Loucy (cell line): ENCODE measurements at regions not wholly inside any gene's neighbourhood (a gene's known extent, or its start where the extent isn't known, plus 50 kb on each side); places are given as distances from the start of the nearest gene placed in this dataset.

Source experiments
- H2AFZ ChIP-seq: fragments of 200-600 bp; sonication (generic); 2 replicates; pipeline ENCODE4 v1.6.0; 2016; ENCODE audit warnings: antibody characterized with exemption, mild to moderate bottlenecking, low read length, moderate library complexity
- H3F3A ChIP-seq: fragments of 200-600 bp; 2 replicates; pipeline ENCODE4 v1.6.0; 2016; ENCODE audit warnings: antibody characterized with exemption, low read depth, mild to moderate bottlenecking
- H3K27me3 ChIP-seq: fragments of 200-600 bp; sonication (generic); 2 replicates; pipeline ENCODE4 v1.6.1; 2014; ENCODE audit warnings: low read length, mild to moderate bottlenecking; ENCODE audit not compliant: insufficient read depth, poor library complexity, severe bottlenecking
- H3K36me3 ChIP-seq: fragments of 200-600 bp; sonication (generic); 2 replicates; pipeline ENCODE4 v1.6.1; 2016; ENCODE audit warnings: low read length; ENCODE audit not compliant: insufficient read depth
- H3K4me1 ChIP-seq: fragments of 200-600 bp; sonication (generic); 2 replicates; pipeline ENCODE4 v1.5.1; 2014; ENCODE audit warnings: low read length, mild to moderate bottlenecking; ENCODE audit not compliant: insufficient read depth, poor library complexity, severe bottlenecking
- H3K4me2 ChIP-seq: fragments of 200-600 bp; sonication (generic); 2 replicates; pipeline ENCODE4 v1.6.0; 2014; ENCODE audit warnings: antibody characterized with exemption, low read length, low read depth, mild to moderate bottlenecking; ENCODE audit not compliant: poor library complexity, severe bottlenecking
- H3K4me3 ChIP-seq: fragments of 200-600 bp; sonication (generic); 2 replicates; pipeline ENCODE4 v1.5.1; 2014; ENCODE audit warnings: low read length, mild to moderate bottlenecking, mixed read lengths; ENCODE audit not compliant: poor library complexity, severe bottlenecking
- H3K79me2 ChIP-seq: fragments of 200-600 bp; sonication (generic); 2 replicates; pipeline ENCODE4 v1.6.1; 2014; ENCODE audit warnings: low read length; ENCODE audit not compliant: insufficient read depth
- H3K9ac ChIP-seq: fragments of 200-600 bp; sonication (generic); 2 replicates; pipeline ENCODE4 v1.6.0; 2014; ENCODE audit warnings: mild to moderate bottlenecking, low read depth, low read length, moderate library complexity; ENCODE audit not compliant: poor library complexity, severe bottlenecking
- H3K9me2 ChIP-seq: fragments of 200-600 bp; sonication (generic); replicated peaks from 2 replicates; pipeline ENCODE4 v1.6.1; 2016; ENCODE audit warnings: low read depth, low read length, mixed read lengths
- H3K9me3 ChIP-seq: fragments of 200-600 bp; sonication (generic); 2 replicates; pipeline ENCODE4 v1.6.1; 2014; ENCODE audit warnings: mild to moderate bottlenecking, antibody characterized with exemption, low read length, low read depth; ENCODE audit not compliant: insufficient read depth
- H4K20me1 ChIP-seq: fragments of 200-600 bp; sonication (generic); 2 replicates; pipeline ENCODE4 v1.6.0; 2014; ENCODE audit warnings: antibody characterized with exemption, low read length, mild to moderate bottlenecking; ENCODE audit not compliant: insufficient read depth, poor library complexity, severe bottlenecking
- EZH2phosphoT487 ChIP-seq: fragments of 200-600 bp; IDR thresholded peaks from 2 replicates; pipeline ENCODE4 v1.6.1; 2018; ENCODE audit warnings: antibody characterized with exemption, mild to moderate bottlenecking, moderate library complexity, borderline replicate concordance
- TF ChIP-seq, protein P1 (sequence below): fragments of 200-600 bp; sonication (generic); conservative IDR thresholded peaks from 2 replicates; pipeline ENCODE4 v1.5.1; 2014; ENCODE audit warnings: mild to moderate bottlenecking, antibody characterized with exemption, low read length

DNA sequence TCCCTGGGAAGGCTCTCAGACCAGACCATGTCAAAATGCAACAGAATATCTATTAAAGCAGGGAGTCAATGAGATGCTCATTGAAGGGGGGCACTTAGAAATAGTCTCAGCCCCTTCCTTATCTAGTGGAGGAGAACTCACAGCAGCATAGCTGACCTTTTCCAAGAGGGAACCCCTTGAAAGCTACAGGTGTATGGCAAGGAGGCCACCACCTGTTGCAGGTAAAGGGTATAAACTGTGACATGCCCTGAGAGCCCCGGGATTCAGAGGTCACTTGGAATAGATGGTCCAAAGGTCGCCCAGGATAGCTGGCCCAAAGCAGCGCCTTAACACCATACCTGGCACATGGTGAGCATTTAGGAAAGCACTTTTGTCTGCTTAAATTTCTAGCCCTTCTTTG is 120.2 kb upstream of the RPL38 start:
- TF ChIP-seq, protein P1, sequence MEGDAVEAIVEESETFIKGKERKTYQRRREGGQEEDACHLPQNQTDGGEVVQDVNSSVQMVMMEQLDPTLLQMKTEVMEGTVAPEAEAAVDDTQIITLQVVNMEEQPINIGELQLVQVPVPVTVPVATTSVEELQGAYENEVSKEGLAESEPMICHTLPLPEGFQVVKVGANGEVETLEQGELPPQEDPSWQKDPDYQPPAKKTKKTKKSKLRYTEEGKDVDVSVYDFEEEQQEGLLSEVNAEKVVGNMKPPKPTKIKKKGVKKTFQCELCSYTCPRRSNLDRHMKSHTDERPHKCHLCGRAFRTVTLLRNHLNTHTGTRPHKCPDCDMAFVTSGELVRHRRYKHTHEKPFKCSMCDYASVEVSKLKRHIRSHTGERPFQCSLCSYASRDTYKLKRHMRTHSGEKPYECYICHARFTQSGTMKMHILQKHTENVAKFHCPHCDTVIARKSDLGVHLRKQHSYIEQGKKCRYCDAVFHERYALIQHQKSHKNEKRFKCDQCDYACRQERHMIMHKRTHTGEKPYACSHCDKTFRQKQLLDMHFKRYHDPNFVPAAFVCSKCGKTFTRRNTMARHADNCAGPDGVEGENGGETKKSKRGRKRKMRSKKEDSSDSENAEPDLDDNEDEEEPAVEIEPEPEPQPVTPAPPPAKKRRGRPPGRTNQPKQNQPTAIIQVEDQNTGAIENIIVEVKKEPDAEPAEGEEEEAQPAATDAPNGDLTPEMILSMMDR = no peak
- TF ChIP-seq EZH2phosphoT487 = no peak
- H3K27me3 ChIP-seq = no peaks in the 10 kb centered on the region
- H3K4me1 ChIP-seq = no peaks in the 10 kb centered on the region
- H3F3A ChIP-seq = no peaks in the 10 kb centered on the region
- H2AFZ ChIP-seq = no peak overlapping the region
- no peaks in the 10 kb centered on the region for H3K79me2 ChIP-seq
- H3K36me3 ChIP-seq = no peaks in the 10 kb centered on the region
- no peak overlapping the region for H3K4me3 ChIP-seq
- no peaks in the 10 kb centered on the region for H3K9me2 ChIP-seq
- no peaks in the 10 kb centered on the region for H4K20me1 ChIP-seq
- H3K9ac ChIP-seq = no peak overlapping the region
- H3K9me3 ChIP-seq = no peaks in the 10 kb centered on the region; the same call in 1 of the 2 replicates
- H3K4me2 ChIP-seq = no peak overlapping the region

DNA sequence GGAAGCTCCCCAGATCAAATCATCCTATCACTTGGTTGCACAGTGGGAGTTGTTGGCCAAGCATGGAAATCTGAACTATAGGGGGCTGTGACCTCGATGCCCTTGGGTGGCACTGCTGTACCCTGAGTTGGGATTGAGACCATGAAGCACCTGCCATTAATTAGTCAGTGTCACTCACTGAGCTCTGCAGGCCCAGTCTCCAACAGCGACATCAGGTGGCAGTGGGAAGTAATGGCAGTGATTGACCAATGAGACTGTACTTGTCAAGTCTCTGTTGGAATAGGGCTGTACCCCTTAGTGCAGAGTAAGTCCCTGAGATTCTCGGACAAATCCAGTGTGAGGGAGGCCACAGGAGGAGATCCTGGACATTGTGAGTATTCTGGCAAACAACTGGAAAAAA is 118.0 kb upstream of the RPL38 start:
- TF ChIP-seq, protein P1 = peak; percentile 54
- no peak for TF ChIP-seq EZH2phosphoT487
- Histone ChIP-seq H3K27me3 (no peaks in the 10 kb centered on the region), H3F3A (no peaks in the 10 kb centered on the region), H3K4me3 (no peak overlapping the region), H4K20me1 (no peaks in the 10 kb centered on the region), H3K4me2 (no peak overlapping the region), H3K9me2 (no peaks in the 10 kb centered on the region), H3K4me1 (no peaks in the 10 kb centered on the region), H3K36me3 (no peaks in the 10 kb centered on the region), H3K9me3 (no peaks in the 10 kb centered on the region; the same call in 1 of the 2 replicates), H2AFZ (no peak overlapping the region), H3K9ac (no peak overlapping the region), H3K79me2 (no peaks in the 10 kb centered on the region)

DNA sequence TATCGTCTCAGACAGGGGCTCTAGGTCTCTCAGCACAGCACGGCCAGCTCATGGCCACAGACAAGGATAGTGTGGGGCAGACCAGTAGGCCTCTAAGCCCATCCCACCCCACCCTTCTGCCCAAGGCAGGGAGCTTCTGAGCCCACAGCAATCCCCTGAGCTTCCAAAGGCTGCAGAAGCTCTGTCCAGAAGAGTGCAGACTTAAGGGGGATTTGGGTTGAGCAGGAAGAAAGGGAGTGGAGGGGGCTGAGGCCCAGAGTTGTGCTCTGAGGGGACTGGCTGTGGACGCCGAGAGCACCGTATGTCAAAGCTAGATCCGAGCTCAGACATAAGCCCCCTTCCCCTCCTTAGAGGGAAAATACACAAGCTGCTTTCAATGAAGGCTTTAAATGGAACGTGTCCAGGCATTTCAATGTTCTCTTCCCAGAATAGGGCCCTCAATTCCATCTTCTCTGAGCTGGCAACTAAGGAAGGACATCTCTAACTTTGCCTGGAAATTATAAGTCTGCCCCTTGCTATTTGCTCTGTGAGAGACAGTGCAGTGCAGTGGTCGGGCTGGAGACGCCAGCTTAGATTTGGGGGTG is 116.4 kb upstream of the RPL38 start:
- no peaks in the 10 kb centered on the region for H3K4me1 ChIP-seq
- H3F3A ChIP-seq = no peaks in the 10 kb centered on the region
- TF ChIP-seq EZH2phosphoT487 = no peak
- TF ChIP-seq, protein P1 = no peak
- no peaks in the 10 kb centered on the region for H3K36me3 ChIP-seq
- H2AFZ ChIP-seq = no peak overlapping the region
- H4K20me1 ChIP-seq = no peaks in the 10 kb centered on the region
- no peaks in the 10 kb centered on the region; the same call in 1 of the 2 replicates for H3K9me3 ChIP-seq
- no peak overlapping the region for H3K4me2 ChIP-seq
- no peak overlapping the region for H3K9ac ChIP-seq
- no peak overlapping the region for H3K4me3 ChIP-seq
- no peaks in the 10 kb centered on the region for H3K9me2 ChIP-seq
- H3K27me3 ChIP-seq = no peaks in the 10 kb centered on the region
- no peaks in the 10 kb centered on the region for H3K79me2 ChIP-seq
